CD4-positive, alpha-beta T cell (primary cell): ENCODE measurements at regions not wholly inside any gene's neighbourhood (a gene's known extent, or its start where the extent isn't known, plus 50 kb on each side); places are given as distances from the start of the nearest gene placed in this dataset.

Experiments
- ATAC-seq: fragments of 200-7000 bp; cut with Tn5 transposase; one replicate; pipeline ENCODE4 v1.10.0; 2022; ENCODE audit warnings: mild to moderate bottlenecking; ENCODE audit not compliant: poor library complexity
- CTCF ChIA-PET: fragments of 350-600 bp; sonication (Branson Sonifier 250); formaldehyde crosslinking; loops from one replicate; lab custom pipeline; 2021; ENCODE audit warnings: antibody characterized with exemption, inconsistent platforms; lab: Charles Lee
- POLR2A ChIA-PET: fragments of 350-600 bp; sonication (Branson Sonifier 250); formaldehyde crosslinking; loops from one replicate; lab custom pipeline; 2021; ENCODE audit warnings: antibody characterized with exemption, inconsistent platforms; lab: Charles Lee
- DNase-seq, 14 experiments: peaks; one replicate each; pipeline ENCODE4 v3.0.0-alpha.2; 2013 to 2020; ENCODE audit warnings: mixed read lengths in 2 of 14
- H3K27ac ChIP-seq, 2 donors: one replicate each; pipeline versions ENCODE4 v1.5.1 to v1.7.0; 2013; ENCODE audit warnings: low read length in 2 of 2, low read depth in 1 of 2, mild to moderate bottlenecking in 1 of 2
- H3K27me3 ChIP-seq, 2 experiments: 1 replicate in 1 of 2; 2 replicates in 1 of 2; pipeline versions ENCODE4 v1.6.1 to v1.7.0; 2013; ENCODE audit warnings: low read length in 2 of 2, control low read depth in 1 of 2, mild to moderate bottlenecking in 1 of 2, moderate library complexity in 1 of 2; ENCODE audit not compliant: insufficient read depth in 2 of 2, control insufficient read depth in 1 of 2
- H3K36me3 ChIP-seq: one replicate; pipeline ENCODE4 v1.6.1; 2013; ENCODE audit warnings: low read length, control low read depth; ENCODE audit not compliant: insufficient read depth
- H3K4me1 ChIP-seq: one replicate; pipeline ENCODE4 v1.6.1; 2013; ENCODE audit warnings: low read length, control low read depth; ENCODE audit not compliant: insufficient read depth
- H3K4me3 ChIP-seq: one replicate; pipeline ENCODE4 v1.5.1; 2013; ENCODE audit warnings: mild to moderate bottlenecking, low read length, moderate library complexity
- H3K9me3 ChIP-seq, 2 experiments: 1 replicate in 1 of 2; 2 replicates in 1 of 2; pipeline versions ENCODE4 v1.6.1 to v1.7.0; 2013; ENCODE audit warnings: low read length in 2 of 2, mild to moderate bottlenecking in 2 of 2, control low read depth in 1 of 2, moderate library complexity in 1 of 2; ENCODE audit not compliant: control insufficient read depth in 1 of 2, insufficient read depth in 1 of 2
- H3K27ac Mint-ChIP-seq: one replicate; pipeline ENCODE4 v1.8.0; 2020; ENCODE audit warnings: mixed read lengths
- H3K27me3 Mint-ChIP-seq: one replicate; pipeline ENCODE4 v1.8.0; 2021; ENCODE audit warnings: mixed read lengths
- H3K36me3 Mint-ChIP-seq: one replicate; pipeline ENCODE4 v1.8.0; 2021; ENCODE audit warnings: low read depth, mixed read lengths
- H3K4me1 Mint-ChIP-seq: one replicate; pipeline ENCODE4 v1.8.0; 2021; ENCODE audit warnings: low read depth, mixed read lengths
- H3K4me3 Mint-ChIP-seq: one replicate; pipeline ENCODE4 v1.8.0; 2020; ENCODE audit warnings: mild to moderate bottlenecking, mixed read lengths
- H3K9me3 Mint-ChIP-seq: one replicate; pipeline ENCODE4 v1.8.0; 2020; ENCODE audit warnings: mixed read lengths
- intact Hi-C, 2 experiments: fragments of 100-400 bp; cut with DNase I in 1 of 2; cut with micrococcal nuclease in 1 of 2; formaldehyde crosslinking; loops; one replicate each; pipeline versions ENCODE4 v1.15.1 to v1.9.0; 2023 to 2025; cut with DNase I, micrococcal nuclease
- TF ChIP-seq, protein P1 (sequence below): fragments of 200-600 bp; IDR thresholded peaks from one replicate; pipeline ENCODE4 v1.8.0; 2022; ENCODE audit warnings: antibody characterized with exemption, mild to moderate bottlenecking

DNA sequence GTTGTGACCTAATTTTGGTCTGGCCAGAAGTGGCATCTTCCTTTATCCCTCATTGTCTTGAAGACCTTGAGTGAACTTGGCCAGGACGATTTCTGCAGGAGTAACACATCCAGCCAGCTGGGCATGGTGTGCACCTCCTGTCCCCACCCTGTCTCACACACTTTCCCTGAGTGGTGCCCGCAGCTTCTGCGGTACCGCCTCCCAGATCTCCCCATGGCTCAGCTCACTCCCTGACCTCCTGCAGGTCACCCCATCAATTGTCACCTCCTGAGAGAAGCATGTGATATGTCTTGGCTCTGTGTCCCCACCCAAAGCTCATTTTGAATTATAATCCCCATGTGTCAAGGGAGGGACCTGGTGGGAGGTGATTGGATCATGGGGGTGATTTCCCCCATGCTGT, 50.2 kb upstream of the TP53I11 start:
- CTCF ChIA-PET, result no interaction called here
- no peak overlapping the region for H3K27ac Mint-ChIP-seq
- no peak for DNase-seq

DNA sequence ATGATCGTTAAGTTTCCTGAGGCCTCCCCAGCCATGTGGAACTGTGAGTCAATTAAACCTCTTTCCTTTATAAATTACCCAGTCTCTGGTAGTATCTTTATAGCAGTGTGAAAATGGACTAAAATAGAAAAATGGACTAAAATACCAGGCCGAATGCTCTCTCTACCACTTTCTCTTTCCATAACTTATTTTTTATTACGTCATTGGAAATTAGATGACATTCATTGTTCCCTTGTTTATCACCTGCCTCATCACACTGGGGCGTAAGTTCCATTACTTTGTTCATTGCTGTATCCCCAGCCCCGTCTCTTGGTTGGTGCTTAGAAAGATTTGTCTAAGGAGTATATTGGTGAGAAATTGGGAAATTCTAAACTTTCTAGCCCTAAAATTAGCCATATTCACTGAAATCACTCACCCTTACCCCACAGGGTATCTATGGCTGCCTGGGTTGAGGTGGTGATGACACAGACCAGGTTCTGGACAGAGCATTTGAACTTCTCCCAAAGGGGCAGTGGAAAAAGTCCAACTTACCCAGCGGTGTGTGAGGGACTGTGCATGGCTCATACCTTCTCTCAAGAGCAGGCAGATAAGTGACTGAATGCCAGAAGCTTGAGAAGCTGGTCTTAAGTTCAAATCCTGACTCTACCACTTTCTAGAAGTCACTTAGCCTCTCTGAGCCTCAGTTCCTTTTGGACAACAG, 50.9 kb upstream of the TP53I11 start:
- Histone ChIP-seq H3K27ac (no peak overlapping the region), H3K4me1 (no peaks in the 10 kb centered on the region), H3K36me3 (no peaks in the 10 kb centered on the region), H3K27me3 (no peaks in the 10 kb centered on the region), H3K9me3 (no peaks in the 10 kb centered on the region), H3K4me3 (no peak overlapping the region)
- H3K27ac Mint-ChIP-seq, result no peak overlapping the region
- no peak for ATAC-seq
- no peaks in the 10 kb centered on the region for H3K36me3 Mint-ChIP-seq
- no peaks in the 10 kb centered on the region for H3K9me3 Mint-ChIP-seq
- TF ChIP-seq, protein P1, sequence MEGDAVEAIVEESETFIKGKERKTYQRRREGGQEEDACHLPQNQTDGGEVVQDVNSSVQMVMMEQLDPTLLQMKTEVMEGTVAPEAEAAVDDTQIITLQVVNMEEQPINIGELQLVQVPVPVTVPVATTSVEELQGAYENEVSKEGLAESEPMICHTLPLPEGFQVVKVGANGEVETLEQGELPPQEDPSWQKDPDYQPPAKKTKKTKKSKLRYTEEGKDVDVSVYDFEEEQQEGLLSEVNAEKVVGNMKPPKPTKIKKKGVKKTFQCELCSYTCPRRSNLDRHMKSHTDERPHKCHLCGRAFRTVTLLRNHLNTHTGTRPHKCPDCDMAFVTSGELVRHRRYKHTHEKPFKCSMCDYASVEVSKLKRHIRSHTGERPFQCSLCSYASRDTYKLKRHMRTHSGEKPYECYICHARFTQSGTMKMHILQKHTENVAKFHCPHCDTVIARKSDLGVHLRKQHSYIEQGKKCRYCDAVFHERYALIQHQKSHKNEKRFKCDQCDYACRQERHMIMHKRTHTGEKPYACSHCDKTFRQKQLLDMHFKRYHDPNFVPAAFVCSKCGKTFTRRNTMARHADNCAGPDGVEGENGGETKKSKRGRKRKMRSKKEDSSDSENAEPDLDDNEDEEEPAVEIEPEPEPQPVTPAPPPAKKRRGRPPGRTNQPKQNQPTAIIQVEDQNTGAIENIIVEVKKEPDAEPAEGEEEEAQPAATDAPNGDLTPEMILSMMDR, result no peak
- ChIA-PET POLR2A (no interaction called here), CTCF (interaction anchor here (0.9 kb wide), 1 partner anchor 17 kb away, joined by 3 read pairs; no protein-coding TSS in a partner anchor)
- no peak overlapping the region for H3K4me3 Mint-ChIP-seq
- intact Hi-C loops, result no loop called here
- no peak for DNase-seq
- H3K27me3 Mint-ChIP-seq, result peaks cover 10% of the 10 kb centered on the region
- no peaks in the 10 kb centered on the region for H3K4me1 Mint-ChIP-seq

More for the DNA sequence above, 50.2 kb upstream of the TP53I11 start:
- H3K4me3 ChIP-seq, result no peak overlapping the region
- no peak overlapping the region for H3K27ac ChIP-seq
- no peaks in the 10 kb centered on the region for H3K4me1 Mint-ChIP-seq
- intact Hi-C loops, result no loop called here
- peaks cover 6% of the 10 kb centered on the region for H3K27me3 Mint-ChIP-seq
- no peaks in the 10 kb centered on the region for H3K9me3 Mint-ChIP-seq
- POLR2A ChIA-PET, result no interaction called here
- no peaks in the 10 kb centered on the region for H3K9me3 ChIP-seq
- H3K4me1 ChIP-seq, result no peaks in the 10 kb centered on the region
- H3K4me3 Mint-ChIP-seq, result no peak overlapping the region
- H3K36me3 ChIP-seq, result no peaks in the 10 kb centered on the region
- no peak for ATAC-seq
- no peaks in the 10 kb centered on the region for H3K27me3 ChIP-seq
- H3K36me3 Mint-ChIP-seq, result no peaks in the 10 kb centered on the region
- TF ChIP-seq, protein P1, result no peak

DNA sequence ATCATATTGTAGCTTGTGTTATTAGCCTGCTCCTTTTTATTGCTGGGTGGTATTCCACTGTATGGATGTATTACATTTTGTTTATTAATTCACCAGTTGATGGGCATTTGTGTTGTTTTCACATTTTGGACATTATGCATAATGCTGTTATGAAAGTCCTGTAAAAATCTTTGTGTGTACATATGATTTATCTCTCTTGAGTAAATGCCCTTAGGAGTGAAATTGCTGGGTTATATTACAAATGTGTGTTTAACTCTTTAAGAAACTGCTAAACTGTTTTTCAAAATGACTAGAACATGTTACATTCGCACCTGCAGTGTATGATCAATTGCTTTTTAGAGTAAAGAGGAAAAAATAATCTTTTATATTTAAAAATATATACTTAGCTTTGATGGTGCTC, 54.4 kb upstream of the TP53I11 start:
- TF ChIP-seq, protein P1, result no peak
- Histone ChIP-seq H3K4me3 (no peak overlapping the region), H3K4me1 (no peaks in the 10 kb centered on the region), H3K36me3 (no peaks in the 10 kb centered on the region), H3K9me3 (no peaks in the 10 kb centered on the region), H3K27me3 (no peaks in the 10 kb centered on the region), H3K27ac (no peak overlapping the region)
- DNase-seq, result no peak
- POLR2A ChIA-PET, result no interaction called here
- no peak overlapping the region for H3K27ac Mint-ChIP-seq
- H3K9me3 Mint-ChIP-seq, result no peaks in the 10 kb centered on the region
- intact Hi-C loops, result no loop called here
- CTCF ChIA-PET, result no interaction called here
- H3K27me3 Mint-ChIP-seq, result peaks cover 10% of the 10 kb centered on the region
- no peak for ATAC-seq
- no peak overlapping the region for H3K4me3 Mint-ChIP-seq
- no peaks in the 10 kb centered on the region for H3K4me1 Mint-ChIP-seq
- no peaks in the 10 kb centered on the region for H3K36me3 Mint-ChIP-seq
